Breast epithelium (tissue), 3 donors: ENCODE measurements at regions not wholly inside any gene's neighbourhood (a gene's known extent, or its start where the extent isn't known, plus 50 kb on each side); places are given as distances from the start of the nearest gene placed in this dataset.

ENCODE experiments used
- POLR2AphosphoS5 ChIP-seq, 3 donors: sonication (generic); formaldehyde crosslinking; IDR thresholded peaks; one replicate each; pipeline ENCODE4 v1.6.1; 2017; ENCODE audit warnings: antibody characterized with exemption in 3 of 3
- TF ChIP-seq, protein P1 (sequence below), 3 donors: fragments of 450-650 bp; IDR thresholded peaks; one replicate each; pipeline ENCODE4 v1.5.1; 2016 to 2017; ENCODE audit warnings: antibody characterized with exemption in 3 of 3, mild to moderate bottlenecking in 3 of 3, moderate library complexity in 3 of 3

DNA sequence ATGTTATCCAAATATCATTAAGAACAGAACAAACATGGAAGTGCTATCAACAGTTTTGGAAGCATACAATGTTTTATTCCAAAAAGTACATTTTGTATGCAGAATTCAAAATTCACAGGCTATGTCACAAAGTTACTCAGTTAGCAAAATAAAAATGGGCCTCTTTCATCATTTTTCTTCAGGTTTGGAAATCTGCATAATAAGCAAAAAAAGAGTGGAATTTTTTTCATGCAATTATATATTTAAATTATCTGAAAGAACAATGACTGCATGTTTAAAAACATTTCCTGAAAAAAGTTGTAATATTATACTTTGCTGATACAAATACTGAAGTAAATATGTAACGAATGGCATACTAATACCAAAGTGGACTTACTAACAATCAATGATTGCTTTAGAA, 161.2 kb upstream of the MBL2 start:
- TF ChIP-seq, protein P1, sequence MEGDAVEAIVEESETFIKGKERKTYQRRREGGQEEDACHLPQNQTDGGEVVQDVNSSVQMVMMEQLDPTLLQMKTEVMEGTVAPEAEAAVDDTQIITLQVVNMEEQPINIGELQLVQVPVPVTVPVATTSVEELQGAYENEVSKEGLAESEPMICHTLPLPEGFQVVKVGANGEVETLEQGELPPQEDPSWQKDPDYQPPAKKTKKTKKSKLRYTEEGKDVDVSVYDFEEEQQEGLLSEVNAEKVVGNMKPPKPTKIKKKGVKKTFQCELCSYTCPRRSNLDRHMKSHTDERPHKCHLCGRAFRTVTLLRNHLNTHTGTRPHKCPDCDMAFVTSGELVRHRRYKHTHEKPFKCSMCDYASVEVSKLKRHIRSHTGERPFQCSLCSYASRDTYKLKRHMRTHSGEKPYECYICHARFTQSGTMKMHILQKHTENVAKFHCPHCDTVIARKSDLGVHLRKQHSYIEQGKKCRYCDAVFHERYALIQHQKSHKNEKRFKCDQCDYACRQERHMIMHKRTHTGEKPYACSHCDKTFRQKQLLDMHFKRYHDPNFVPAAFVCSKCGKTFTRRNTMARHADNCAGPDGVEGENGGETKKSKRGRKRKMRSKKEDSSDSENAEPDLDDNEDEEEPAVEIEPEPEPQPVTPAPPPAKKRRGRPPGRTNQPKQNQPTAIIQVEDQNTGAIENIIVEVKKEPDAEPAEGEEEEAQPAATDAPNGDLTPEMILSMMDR (IDR thresholded peaks at IDR 0.05) = no peak
- no peak for TF ChIP-seq POLR2AphosphoS5 (IDR thresholded peaks at IDR 0.05)
